HG02852 (cell line): ENCODE measurements at regions not wholly inside any gene's neighbourhood (a gene's known extent, or its start where the extent isn't known, plus 50 kb on each side); places are given as distances from the start of the nearest gene placed in this dataset.

Experiments
- ATAC-seq: cut with Tn5 transposase; IDR thresholded peaks from one replicate; pipeline ENCODE4 v1.9.1; 2021; ENCODE audit warnings: mild to moderate bottlenecking, moderate library complexity; ENCODE audit not compliant: unreplicated experiment

DNA sequence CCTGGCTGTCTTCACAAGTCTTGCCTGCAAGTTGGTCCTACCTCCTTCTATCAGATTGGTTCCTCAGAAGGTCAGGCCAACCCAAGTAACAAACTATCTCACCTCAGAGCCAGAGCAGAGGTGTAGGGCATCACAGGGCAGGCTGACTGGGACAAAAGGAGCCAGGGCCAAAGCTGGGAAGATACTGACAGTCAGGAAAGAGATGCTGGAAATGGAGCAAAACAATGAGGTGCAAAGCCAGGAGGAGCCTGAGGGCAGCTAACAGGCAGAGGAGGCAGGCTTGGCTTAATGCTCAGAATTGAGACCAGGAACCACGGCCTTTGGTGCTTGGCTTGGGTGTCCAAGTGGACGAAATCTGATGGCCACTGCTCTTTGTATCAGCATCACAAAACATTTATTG lies 68.4 kb upstream of the PNMA1 start:
- no peak for ATAC-seq

DNA sequence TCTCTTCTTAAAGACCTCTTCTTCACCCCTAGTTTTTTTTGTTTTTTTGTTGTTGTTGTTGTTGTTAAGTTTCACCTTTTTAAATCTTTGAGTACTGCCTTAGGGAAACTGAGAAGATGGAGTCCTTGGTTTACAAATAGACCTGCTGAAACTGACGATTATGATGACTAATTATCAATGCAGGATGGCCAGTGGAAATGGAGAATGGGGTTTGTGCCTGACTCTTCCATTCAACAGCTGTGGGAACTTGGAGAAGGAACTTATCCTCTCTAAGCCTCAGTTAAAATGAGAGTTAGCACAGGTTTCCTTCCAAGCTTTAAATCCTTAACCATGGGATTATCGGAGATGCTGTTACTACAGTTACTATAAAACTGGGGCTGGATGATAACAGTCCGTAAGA lies 66.7 kb upstream of the PNMA1 start:
- no peak for ATAC-seq

DNA sequence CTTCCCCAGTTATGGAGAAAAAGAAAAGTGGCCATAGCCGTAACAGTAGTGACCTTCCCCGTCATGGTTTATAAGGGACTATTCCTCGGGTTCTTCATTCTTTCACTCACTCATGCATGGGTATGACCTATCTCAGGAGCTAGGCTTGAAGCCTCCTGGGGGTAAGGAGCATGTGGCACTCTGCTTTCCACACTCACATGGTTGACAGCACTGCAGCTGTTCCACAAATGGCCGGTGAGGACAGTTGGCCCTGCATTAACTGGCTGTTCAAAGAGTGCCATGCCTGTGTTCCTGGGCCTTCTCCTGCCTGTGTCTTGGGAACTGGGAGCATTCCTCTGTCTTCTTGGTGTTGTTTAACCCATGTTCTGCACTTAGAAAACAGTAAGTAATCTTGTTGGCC lies 66.2 kb upstream of the PNMA1 start:
- no peak for ATAC-seq

DNA sequence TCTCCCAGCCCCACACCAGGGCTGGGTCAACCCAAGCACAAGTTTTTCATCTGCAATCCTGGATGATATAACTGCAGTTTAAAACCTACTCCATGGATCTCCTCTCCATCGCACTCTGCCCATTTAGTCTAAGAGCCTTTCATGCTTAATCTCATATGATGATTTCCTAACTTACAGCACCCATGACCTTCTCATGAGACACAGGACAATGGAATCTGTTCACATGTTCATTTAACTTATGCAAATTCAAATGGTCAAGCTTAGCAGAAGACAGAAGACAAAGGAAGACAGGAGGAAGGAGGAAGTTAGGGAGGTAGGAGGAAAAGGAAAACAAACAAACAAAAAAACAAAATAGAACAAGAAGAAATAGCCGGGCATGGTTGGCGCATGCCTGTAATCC lies 64.6 kb upstream of the PNMA1 start:
- ATAC-seq = no peak

DNA sequence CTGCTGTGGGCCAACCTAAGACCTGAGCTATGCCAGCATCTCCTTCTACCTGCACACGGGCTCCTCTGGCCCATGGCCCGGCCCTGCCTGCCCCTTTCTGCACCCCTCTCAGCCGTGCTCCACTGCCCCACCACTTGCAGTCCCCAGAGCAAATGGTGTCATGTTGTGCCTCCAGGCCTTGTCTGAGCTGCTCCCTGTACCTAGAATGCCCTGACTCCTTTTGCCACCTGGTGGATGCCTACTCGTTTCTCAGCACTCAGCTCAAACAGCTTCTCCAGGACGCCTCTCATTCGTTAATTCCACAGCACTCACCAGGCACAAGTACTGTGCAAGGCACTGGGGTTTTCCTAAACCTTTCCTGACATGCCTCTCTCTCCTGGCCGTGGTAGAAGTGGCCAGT lies 63.2 kb upstream of the PNMA1 start:
- no peak for ATAC-seq

DNA sequence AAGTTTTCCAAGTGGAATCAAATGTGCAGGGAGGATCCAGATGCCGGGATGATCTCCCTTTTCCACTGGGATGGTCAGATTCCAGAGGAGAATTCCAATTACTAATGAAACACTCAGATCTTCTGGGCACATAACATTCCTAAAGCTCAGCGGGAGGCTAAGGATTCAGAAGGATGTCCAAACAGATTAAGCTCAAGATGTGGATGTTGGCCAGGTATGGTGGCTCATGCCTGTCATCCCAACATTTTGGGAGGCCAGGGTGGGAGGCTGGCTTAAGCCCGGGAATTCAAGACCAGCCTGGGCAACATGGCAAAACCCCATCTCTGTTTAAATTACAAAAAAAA lies 62.0 kb upstream of the PNMA1 start:
- no peak for ATAC-seq

DNA sequence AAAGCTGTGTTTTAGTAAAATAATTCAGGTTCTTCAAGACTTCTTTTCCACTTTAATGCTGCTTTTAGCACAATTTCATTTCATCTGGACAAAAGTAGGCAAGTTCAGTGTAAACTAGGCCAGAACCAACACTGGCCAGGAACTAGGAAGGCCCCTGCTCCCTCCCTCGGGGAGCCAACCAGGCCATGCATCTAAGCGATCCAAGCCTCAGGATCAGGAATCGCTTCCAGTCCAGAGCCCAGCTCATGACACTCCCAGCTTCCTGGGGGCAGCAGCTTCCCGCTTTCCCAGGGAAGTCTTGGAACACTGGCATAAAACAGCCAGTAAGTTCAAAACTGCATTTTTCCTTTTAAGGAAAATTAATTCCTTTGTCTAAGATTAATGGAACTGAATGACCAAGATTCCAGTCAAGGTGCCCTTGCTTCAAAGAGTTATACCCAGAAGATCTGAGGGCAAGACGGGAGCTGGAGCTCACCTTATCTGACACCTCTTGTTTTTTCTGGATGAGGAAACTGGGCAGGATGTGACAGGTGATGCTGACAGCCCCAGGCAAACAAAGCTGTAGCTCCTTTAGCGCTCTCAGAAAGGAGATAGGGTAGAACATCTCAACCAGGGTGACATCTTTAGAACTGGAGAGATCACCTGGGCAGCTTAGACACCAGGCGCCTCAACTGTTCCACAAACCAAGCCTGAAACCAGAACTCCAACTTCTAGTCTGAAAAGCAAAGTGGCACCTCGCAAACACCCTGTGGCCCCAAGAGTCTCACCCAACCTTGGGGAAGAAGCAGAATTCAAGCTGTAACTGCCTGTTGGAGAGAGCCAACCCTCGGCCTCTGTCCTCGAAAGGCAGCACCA lies 61.4 kb upstream of the PNMA1 start:
- no peak for ATAC-seq

DNA sequence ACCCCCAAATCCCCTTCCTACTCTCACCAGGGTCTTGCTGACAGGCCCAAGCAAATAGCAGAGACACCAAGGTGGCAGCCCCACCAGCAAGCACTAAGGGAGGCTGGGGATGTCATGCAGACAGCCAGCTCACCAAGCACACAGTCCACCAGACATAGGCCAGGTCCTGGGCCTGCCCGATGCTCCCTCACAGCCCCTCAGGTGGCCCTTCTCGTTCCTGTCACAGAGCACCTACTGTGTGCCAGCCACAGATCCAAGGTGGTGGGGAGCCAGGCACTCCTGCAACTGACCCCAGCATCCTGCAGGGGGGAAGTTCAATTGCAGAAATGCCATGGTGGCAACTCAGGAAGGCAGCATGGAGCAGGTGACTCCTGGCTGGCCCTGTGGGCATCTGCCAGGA lies 60.5 kb upstream of the PNMA1 start:
- no peak for ATAC-seq

DNA sequence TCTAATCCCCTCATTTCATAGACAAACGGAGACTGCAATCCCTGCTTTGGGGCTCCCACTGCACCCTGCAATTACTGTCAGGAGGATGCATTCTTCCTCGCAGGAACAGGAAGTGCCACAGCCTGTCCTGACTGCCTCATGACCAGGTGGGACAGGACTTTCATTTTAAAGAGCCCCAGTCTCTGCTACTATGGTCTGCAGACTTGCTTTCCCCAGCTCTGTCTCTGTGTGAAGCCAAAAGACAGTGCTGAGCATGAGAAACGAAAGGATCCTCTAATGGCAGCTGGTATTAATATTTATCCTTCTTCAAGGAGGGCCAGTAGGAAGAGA lies 60.0 kb upstream of the PNMA1 start:
- no peak for ATAC-seq

DNA sequence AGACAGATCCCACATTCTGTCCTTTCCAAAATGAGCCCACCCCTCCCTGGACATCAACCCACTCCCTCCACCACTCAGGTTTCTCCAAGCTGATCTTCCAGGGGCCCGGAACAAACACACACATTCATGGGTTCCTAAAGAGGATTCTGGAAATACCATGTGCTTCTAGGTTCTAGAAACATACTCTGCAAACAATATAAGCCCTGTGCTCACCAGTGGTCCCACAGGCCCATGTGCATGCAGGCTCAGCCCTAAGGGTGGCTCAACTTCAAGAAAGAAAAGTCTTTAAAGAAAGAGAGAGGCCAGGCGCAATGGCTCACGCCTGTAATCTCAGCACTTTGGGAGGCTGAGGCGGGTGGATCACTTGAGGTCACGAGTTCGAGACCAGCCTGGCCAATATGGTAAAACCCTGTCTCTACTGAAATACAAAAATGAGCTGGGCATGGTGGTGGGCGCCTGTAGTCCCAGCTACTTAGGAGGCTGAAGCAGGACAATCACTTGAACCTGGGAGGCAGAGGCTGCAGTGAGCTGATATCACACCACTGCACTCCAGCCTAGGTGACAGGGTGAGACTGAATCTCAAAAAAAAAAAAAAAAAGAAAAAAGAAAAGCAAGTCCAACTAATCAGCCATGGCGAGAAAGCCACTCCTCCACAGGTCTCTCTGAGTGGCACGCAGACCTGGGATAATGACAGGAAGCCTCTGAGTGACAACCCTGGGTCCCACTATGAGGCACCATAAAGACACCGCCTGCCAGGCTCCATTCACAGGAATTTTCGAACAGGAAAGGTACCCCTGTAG lies 59.5 kb upstream of the PNMA1 start:
- ATAC-seq = no peak

DNA sequence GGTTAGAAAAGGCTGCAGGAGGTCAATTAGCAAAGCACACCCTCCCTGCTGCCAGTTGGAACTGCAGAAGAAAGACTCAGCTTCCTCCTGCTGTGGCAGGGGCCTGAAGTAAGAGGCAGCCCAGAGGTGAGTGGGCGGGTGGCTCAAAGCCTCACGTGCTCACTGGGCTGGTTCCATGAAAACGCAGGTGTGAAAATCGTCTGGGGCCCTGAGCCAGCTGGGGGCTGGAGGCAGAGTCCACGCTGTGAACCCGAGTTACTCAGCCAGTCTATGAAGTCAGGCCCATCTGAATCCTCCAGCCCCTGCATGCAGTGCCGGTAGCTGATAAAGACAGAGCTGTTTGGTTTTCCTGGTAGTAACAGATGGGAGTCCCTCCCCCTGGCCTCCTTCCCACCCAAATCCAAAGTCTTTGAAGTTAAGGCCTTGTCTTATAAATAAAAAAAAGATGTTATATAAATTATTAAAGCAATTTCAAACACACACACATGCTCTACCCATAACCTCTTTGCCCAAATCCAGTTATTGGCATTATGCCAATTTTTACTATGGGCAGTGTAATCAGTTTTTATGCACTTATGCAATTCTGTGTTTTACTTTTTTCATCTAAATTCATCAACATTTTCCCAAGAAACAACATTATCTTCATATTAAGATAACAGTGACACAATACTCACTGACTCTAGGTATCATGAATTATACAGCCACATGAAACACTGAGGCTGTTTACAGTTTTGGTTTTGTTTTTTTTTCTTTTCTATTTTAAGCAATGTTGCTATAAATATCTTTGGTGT lies 57.9 kb upstream of the PNMA1 start:
- ATAC-seq = peak; percentile 39

DNA sequence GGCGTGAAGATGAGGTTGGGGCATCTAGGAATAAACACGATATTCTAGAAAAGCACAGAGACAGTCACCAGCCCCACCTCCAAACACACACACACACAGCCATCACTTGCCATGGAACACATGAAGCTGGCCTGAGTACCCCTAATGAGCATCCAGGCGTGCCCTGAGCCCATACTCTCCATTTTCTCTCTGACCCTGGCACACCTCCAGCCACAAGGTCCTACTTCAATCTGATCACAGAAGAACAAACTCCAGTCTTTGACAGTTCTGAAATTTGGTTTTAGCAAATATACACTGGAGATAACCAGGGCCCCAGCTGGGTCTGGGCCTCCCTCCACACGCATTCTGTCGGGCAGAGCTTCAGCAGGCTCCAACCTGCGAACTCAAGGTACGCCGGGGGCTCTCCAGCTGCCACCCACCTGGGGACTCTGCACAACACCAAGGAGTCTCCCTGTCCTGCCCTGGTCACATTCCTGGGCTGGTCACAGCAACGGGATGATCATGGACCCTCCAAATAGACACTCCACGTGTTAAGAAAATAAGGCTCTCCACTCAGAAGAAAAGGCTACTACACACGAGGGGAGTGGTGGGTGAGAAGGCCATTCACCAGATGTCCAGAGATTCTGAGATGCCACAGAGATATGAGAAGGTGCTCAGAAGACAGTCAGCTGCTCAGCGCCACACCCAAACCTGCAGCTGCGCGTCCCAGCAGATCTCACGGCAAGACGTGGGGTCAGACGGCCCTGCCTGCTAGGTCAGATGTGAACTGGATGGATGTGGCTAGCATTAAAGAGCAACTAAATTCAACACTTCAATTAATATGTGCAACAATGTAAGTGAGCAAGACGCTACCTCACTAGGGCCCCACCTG lies 57.0 kb upstream of the PNMA1 start:
- peak; percentile 14 for ATAC-seq

DNA sequence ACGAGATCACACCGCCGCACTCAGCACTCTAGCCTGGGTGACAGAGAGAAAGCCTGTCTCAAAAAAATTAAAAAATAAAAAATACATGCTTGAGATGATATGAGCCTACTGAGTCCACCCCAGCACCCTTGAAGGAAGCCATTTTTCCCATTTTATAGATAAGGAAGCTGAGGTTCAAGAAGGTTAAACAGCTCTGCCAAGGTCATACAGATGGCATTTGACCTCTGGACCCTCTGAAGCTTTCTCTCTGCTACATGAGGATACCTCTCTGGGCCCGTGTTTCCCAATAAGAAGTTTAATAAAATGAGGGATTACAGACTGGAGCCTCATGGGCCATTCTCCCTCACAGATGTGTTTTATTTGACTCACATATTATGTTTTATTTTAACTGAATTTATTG lies 53.9 kb upstream of the PNMA1 start:
- no peak for ATAC-seq

DNA sequence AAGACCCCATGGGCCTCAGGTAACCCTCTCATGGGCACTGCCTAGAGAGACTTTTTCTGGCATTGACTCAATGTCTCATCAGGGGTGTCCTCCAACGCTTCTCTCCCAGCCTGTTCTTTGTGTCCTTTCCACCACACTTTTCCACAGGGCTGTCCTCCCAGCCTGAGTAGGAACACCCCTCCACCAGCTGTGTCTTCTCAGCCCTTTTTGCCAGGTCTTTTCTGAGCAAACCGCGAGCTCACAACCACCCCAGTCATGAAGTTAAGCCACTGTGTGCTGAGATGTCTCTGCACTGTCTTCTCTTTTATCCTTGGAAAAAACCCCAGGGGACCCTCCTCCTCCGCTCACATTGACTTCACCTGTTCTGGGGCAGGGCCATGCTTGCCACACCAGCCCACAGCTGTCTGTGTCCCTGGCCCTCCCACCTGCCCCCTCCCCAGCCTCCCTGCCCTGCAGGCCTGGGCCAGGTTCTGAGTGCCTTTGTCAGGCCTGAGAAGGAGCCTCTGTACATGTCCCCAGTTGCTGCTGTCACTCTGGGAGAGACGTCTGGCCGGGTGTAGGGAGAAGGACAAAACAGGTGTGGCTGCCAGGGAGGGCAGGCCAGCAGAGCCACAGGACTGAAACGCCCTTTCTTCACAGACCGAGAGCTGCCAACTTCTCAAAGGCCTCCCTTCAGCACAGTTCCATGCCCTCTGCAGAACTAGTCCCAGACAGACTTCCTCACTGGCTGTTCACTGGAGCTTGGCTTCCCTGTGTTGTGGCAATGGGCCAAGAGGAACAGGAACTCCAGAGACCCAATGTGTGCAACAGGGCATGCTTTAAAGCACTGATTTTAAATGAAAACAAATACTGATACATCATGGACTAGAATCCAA lies 50.5 kb upstream of the PNMA1 start:
- ATAC-seq = no peak
